ENCODE measurements at regions not wholly inside any gene's neighbourhood (a gene's known extent, or its start where the extent isn't known, plus 50 kb on each side); places are given as distances from the start of the nearest gene placed in this dataset.

DNA sequence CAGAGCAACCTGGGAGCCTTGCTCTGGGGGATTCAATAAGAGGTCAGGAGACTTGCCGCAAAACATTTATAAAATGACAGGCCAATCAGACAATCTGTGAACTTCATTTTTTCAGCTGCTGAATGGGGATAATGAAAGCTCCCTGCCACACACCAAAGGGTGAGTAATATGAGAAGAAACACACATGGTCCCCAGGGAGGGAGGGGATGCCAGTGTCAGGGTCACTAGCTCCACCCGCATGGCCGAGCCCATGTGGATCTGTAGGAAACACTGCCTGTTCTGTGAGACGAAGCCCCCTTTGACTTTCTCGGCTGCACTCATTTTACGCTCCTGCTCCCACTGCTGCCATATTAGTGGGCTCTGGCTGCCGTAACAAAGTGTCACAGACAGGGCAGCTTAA, 521.0 kb upstream of the RAB6C start:
- WGBS (ENCODE audit: insufficient coverage, low coverage, missing lambda C conversion rate), result 2% methylated on average over 7 of the region's 7 CpGs
- ATAC-seq (no peak), FAIRE-seq (no peak)
- TF ChIP-seq, protein P1, sequence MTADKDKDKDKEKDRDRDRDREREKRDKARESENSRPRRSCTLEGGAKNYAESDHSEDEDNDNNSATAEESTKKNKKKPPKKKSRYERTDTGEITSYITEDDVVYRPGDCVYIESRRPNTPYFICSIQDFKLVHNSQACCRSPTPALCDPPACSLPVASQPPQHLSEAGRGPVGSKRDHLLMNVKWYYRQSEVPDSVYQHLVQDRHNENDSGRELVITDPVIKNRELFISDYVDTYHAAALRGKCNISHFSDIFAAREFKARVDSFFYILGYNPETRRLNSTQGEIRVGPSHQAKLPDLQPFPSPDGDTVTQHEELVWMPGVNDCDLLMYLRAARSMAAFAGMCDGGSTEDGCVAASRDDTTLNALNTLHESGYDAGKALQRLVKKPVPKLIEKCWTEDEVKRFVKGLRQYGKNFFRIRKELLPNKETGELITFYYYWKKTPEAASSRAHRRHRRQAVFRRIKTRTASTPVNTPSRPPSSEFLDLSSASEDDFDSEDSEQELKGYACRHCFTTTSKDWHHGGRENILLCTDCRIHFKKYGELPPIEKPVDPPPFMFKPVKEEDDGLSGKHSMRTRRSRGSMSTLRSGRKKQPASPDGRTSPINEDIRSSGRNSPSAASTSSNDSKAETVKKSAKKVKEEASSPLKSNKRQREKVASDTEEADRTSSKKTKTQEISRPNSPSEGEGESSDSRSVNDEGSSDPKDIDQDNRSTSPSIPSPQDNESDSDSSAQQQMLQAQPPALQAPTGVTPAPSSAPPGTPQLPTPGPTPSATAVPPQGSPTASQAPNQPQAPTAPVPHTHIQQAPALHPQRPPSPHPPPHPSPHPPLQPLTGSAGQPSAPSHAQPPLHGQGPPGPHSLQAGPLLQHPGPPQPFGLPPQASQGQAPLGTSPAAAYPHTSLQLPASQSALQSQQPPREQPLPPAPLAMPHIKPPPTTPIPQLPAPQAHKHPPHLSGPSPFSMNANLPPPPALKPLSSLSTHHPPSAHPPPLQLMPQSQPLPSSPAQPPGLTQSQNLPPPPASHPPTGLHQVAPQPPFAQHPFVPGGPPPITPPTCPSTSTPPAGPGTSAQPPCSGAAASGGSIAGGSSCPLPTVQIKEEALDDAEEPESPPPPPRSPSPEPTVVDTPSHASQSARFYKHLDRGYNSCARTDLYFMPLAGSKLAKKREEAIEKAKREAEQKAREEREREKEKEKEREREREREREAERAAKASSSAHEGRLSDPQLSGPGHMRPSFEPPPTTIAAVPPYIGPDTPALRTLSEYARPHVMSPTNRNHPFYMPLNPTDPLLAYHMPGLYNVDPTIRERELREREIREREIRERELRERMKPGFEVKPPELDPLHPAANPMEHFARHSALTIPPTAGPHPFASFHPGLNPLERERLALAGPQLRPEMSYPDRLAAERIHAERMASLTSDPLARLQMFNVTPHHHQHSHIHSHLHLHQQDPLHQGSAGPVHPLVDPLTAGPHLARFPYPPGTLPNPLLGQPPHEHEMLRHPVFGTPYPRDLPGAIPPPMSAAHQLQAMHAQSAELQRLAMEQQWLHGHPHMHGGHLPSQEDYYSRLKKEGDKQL (CRISPR knock-in tag; IDR thresholded peaks at IDR 0.05; ENCODE audit: borderline replicate concordance), result no peak
- TF ChIP-seq PPARD (CRISPR knock-in tag; IDR thresholded peaks at IDR 0.05), result no peak
- no peak for TF ChIP-seq RNF2 (IDR thresholded peaks at IDR 0.05)
- TF ChIP-seq ZNF165 (CRISPR knock-in tag; IDR thresholded peaks at IDR 0.05; ENCODE audit: borderline replicate concordance), result no peak
- TF ChIP-seq, protein P2, sequence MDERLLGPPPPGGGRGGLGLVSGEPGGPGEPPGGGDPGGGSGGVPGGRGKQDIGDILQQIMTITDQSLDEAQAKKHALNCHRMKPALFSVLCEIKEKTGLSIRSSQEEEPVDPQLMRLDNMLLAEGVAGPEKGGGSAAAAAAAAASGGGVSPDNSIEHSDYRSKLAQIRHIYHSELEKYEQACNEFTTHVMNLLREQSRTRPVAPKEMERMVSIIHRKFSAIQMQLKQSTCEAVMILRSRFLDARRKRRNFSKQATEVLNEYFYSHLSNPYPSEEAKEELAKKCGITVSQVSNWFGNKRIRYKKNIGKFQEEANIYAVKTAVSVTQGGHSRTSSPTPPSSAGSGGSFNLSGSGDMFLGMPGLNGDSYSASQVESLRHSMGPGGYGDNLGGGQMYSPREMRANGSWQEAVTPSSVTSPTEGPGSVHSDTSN (CRISPR knock-in tag; IDR thresholded peaks at IDR 0.05; ENCODE audit: low read depth), result no peak
- TF ChIP-seq, protein P2 (tag; conservative IDR thresholded peaks at IDR 0.05; ENCODE audit: low read depth), result no peak
- TF ChIP-seq ZFP1 (CRISPR knock-in tag; IDR thresholded peaks at IDR 0.05), result no peak
- TF ChIP-seq NR3C1 (CRISPR knock-in tag; IDR thresholded peaks at IDR 0.05), result no peak
- TF ChIP-seq, protein P3, sequence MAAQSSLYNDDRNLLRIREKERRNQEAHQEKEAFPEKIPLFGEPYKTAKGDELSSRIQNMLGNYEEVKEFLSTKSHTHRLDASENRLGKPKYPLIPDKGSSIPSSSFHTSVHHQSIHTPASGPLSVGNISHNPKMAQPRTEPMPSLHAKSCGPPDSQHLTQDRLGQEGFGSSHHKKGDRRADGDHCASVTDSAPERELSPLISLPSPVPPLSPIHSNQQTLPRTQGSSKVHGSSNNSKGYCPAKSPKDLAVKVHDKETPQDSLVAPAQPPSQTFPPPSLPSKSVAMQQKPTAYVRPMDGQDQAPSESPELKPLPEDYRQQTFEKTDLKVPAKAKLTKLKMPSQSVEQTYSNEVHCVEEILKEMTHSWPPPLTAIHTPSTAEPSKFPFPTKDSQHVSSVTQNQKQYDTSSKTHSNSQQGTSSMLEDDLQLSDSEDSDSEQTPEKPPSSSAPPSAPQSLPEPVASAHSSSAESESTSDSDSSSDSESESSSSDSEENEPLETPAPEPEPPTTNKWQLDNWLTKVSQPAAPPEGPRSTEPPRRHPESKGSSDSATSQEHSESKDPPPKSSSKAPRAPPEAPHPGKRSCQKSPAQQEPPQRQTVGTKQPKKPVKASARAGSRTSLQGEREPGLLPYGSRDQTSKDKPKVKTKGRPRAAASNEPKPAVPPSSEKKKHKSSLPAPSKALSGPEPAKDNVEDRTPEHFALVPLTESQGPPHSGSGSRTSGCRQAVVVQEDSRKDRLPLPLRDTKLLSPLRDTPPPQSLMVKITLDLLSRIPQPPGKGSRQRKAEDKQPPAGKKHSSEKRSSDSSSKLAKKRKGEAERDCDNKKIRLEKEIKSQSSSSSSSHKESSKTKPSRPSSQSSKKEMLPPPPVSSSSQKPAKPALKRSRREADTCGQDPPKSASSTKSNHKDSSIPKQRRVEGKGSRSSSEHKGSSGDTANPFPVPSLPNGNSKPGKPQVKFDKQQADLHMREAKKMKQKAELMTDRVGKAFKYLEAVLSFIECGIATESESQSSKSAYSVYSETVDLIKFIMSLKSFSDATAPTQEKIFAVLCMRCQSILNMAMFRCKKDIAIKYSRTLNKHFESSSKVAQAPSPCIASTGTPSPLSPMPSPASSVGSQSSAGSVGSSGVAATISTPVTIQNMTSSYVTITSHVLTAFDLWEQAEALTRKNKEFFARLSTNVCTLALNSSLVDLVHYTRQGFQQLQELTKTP (IDR thresholded peaks at IDR 0.05; ENCODE audit: low read depth in 1 of 2, partially characterized antibody in 2 of 2), result no peak
- TF ChIP-seq PURB (CRISPR knock-in tag; IDR thresholded peaks at IDR 0.05; ENCODE audit: low read depth), result no peak
- TF ChIP-seq NCOR1 (IDR thresholded peaks at IDR 0.05), result no peak

More for the DNA sequence above, 521.0 kb upstream of the RAB6C start:
- Histone ChIP-seq H3K79me2 (ENCODE audit: control insufficient read depth, insufficient read depth, low read length) (no peaks in the 10 kb centered on the region), H3K27ac (ENCODE audit: extremely low read depth, low read depth, low read length) (no peak overlapping the region), H2AFZ (ENCODE audit: low read depth, low read length) (no peak overlapping the region), H3K9ac (ENCODE audit: insufficient read depth in 1 of 2, low read depth in 2 of 2, low read length in 2 of 2) (no peak overlapping the region), H3K4me1 (replicated peaks in 1 of 2; ENCODE audit: control insufficient read depth in 2 of 2, insufficient read depth in 2 of 2, low read length in 2 of 2) (no peaks in the 10 kb centered on the region), H4K20me1 (replicated peaks; ENCODE audit: control insufficient read depth, insufficient read depth, low read length) (no peaks in the 10 kb centered on the region), H3K36me3 (ENCODE audit: control insufficient read depth, insufficient read depth, low read length) (no peaks in the 10 kb centered on the region), H3K9me1 (ENCODE audit: control insufficient read depth, insufficient read depth, low read length) (no peaks in the 10 kb centered on the region), H3K4me2 (ENCODE audit: insufficient read depth, low read length) (no peak overlapping the region), H3K9me3 (replicated peaks; ENCODE audit: control insufficient read depth, insufficient read depth, low read depth, low read length) (no peaks in the 10 kb centered on the region), H3K27me3 (ENCODE audit: control insufficient read depth in 2 of 2, insufficient read depth in 2 of 2, low read length in 2 of 2) (peaks cover 0 to 18% of the 10 kb centered on the region in 2 experiments; a peak in 2 of 5 replicates), H3K4me3 (no peak overlapping the region)
- intact Hi-C loops (cut with micrococcal nuclease), result no loop called here
- POLR2A ChIA-PET, result interaction anchor here (1.3 to 1.6 kb wide), 3 partner anchors 11 to 451 kb away, joined by 3 to 4 read pairs (median 4); no protein-coding TSS in a partner anchor
- DNase-seq (ENCODE audit: extremely low read depth in 1 of 4, low spot score in 3 of 4), result no peak
- CTCF ChIA-PET (ENCODE audit: low intra/inter-chr PET ratio), result no interaction called here
- in situ Hi-C loops (cut with MboI), result no loop called here
- BruUV-seq (replicated peaks), result no TSS peak
